ENCODE measurements at regions not wholly inside any gene's neighbourhood (a gene's known extent, or its start where the extent isn't known, plus 50 kb on each side); places are given as distances from the start of the nearest gene placed in this dataset.

DNA sequence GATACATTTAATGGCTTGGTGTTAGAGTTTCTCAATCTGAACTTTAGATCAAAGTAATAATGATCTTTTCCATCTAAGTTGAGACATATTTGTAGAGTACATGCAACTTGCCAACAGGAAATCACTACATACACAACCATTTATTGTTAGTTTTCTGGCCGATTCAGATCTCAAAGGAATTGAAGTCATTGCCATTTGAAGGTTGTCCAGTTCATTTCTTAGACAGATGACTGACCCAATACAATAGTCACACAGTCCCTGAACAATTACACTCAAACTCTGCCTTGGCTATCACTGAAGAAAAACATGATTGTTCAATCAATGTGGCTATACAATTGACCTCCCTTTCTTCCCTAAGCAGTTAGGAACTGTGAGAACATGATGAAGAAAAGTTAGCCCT, 753.2 kb upstream of the RIOK2 start:
- in situ Hi-C loops (cut with MboI; ENCODE audit: low sequenced_read_pairs) = no loop called here
- no peak overlapping the region for H3K14ac ChIP-seq (replicated peaks; ENCODE audit: low read depth, low read length)
- H4K8ac ChIP-seq (ENCODE audit: low read depth in 2 of 2, low read length in 2 of 2) = no peak overlapping the region
- H3K79me1 ChIP-seq (ENCODE audit: low read depth in 1 of 2, low read length in 2 of 2) = no peaks in the 10 kb centered on the region
- no peak overlapping the region for H3K56ac ChIP-seq (ENCODE audit: extremely low read depth, insufficient read depth, low read length)
- intact Hi-C loops (cut with micrococcal nuclease) = no loop called here
- no peak overlapping the region for H3K4me3 ChIP-seq (ENCODE audit: insufficient read depth, low read depth, low read length)
- ChIA-PET POLR2A (ENCODE audit: unreplicated experiment) (no interaction called here), CTCF (no interaction called here)
- no peak for ATAC-seq (ENCODE audit: low read depth)
- H4K91ac ChIP-seq (ENCODE audit: insufficient read depth, low read depth, low read length) = no peak overlapping the region
- no peaks in the 10 kb centered on the region for H3K9me1 ChIP-seq (ENCODE audit: insufficient read depth, low read length)
- no peak overlapping the region for H3K23ac ChIP-seq (ENCODE audit: low read depth, low read length)
- H3K18ac ChIP-seq (ENCODE audit: low read depth, low read length) = no peak overlapping the region
- dilution Hi-C loops (cut with HindIII; ENCODE audit: low sequenced_read_pairs, unreplicated experiment) = no loop called here
- H2BK120ac ChIP-seq (ENCODE audit: low read depth, low read length) = no peak overlapping the region
- no peak overlapping the region for H2AK5ac ChIP-seq (ENCODE audit: low read depth, low read length)
- no peak overlapping the region for H3K27ac ChIP-seq (ENCODE audit: insufficient read depth, low read length)
- no CpG with 5 or more reads among the region's 1 CpG for WGBS, 2 experiments (ENCODE audit: extremely low coverage in 2 of 2, insufficient read length in 1 of 2)
- no peak overlapping the region for H3K4ac ChIP-seq (ENCODE audit: low read depth, low read length)
- no peak overlapping the region for H4K5ac ChIP-seq (ENCODE audit: low read depth, low read length)
- H2BK20ac ChIP-seq (ENCODE audit: low read depth, low read length) = no peak overlapping the region
- no peak overlapping the region for H3K9ac ChIP-seq (ENCODE audit: low read depth, low read length)
- no peak overlapping the region for H2AK9ac ChIP-seq (replicated peaks; ENCODE audit: low read depth, low read length, poor library complexity)
- H3K36me3 ChIP-seq (ENCODE audit: control insufficient read depth, insufficient read depth, low read length) = no peaks in the 10 kb centered on the region
- no peaks in the 10 kb centered on the region for H3K4me1 ChIP-seq (ENCODE audit: control insufficient read depth, insufficient read depth, low read length)
- TF ChIP-seq MAZ (IDR thresholded peaks at IDR 0.05; ENCODE audit: borderline replicate concordance, low read depth, low read length) (no peak), RFX5 (IDR thresholded peaks at IDR 0.05; ENCODE audit: low read depth, low read length) (no peak), SMC3 (IDR thresholded peaks at IDR 0.05; ENCODE audit: low read depth, low read length) (no peak), MXI1 (IDR thresholded peaks at IDR 0.05; ENCODE audit: borderline replicate concordance, low read depth, low read length) (no peak), CEBPB (IDR thresholded peaks at IDR 0.05; ENCODE audit: low read depth, low read length) (no peak), CHD1 (IDR thresholded peaks at IDR 0.05; ENCODE audit: low read depth, low read length) (no peak), MAFK (IDR thresholded peaks at IDR 0.05; ENCODE audit: low read depth, low read length) (no peak), RAD21 (IDR thresholded peaks at IDR 0.05; ENCODE audit: low read length) (no peak), FOS (IDR thresholded peaks at IDR 0.05; ENCODE audit: low read depth, low read length) (no peak), POLR2A (IDR thresholded peaks at IDR 0.05; ENCODE audit: low read depth, low read length) (no peak), NFE2L2 (IDR thresholded peaks at IDR 0.05; ENCODE audit: low read depth, low read length) (no peak)
- TF ChIP-seq, protein P1, sequence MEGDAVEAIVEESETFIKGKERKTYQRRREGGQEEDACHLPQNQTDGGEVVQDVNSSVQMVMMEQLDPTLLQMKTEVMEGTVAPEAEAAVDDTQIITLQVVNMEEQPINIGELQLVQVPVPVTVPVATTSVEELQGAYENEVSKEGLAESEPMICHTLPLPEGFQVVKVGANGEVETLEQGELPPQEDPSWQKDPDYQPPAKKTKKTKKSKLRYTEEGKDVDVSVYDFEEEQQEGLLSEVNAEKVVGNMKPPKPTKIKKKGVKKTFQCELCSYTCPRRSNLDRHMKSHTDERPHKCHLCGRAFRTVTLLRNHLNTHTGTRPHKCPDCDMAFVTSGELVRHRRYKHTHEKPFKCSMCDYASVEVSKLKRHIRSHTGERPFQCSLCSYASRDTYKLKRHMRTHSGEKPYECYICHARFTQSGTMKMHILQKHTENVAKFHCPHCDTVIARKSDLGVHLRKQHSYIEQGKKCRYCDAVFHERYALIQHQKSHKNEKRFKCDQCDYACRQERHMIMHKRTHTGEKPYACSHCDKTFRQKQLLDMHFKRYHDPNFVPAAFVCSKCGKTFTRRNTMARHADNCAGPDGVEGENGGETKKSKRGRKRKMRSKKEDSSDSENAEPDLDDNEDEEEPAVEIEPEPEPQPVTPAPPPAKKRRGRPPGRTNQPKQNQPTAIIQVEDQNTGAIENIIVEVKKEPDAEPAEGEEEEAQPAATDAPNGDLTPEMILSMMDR (conservative IDR thresholded peaks at IDR 0.05; ENCODE audit: low read depth, low read length) = no peak
- TF ChIP-seq, protein P2, sequence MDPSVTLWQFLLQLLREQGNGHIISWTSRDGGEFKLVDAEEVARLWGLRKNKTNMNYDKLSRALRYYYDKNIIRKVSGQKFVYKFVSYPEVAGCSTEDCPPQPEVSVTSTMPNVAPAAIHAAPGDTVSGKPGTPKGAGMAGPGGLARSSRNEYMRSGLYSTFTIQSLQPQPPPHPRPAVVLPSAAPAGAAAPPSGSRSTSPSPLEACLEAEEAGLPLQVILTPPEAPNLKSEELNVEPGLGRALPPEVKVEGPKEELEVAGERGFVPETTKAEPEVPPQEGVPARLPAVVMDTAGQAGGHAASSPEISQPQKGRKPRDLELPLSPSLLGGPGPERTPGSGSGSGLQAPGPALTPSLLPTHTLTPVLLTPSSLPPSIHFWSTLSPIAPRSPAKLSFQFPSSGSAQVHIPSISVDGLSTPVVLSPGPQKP (IDR thresholded peaks at IDR 0.05; ENCODE audit: borderline replicate concordance, low read depth, low read length) = no peak
- no peaks in the 10 kb centered on the region for H3K27me3 ChIP-seq (ENCODE audit: control insufficient read depth, insufficient read depth, low read length)
- H3K9me3 ChIP-seq (ENCODE audit: control insufficient read depth, insufficient read depth, low read length) = no peaks in the 10 kb centered on the region
- DNase-seq = no peak
- no peak overlapping the region for H2AFZ ChIP-seq (replicated peaks; ENCODE audit: low read length, poor library complexity)
- H3K4me2 ChIP-seq (ENCODE audit: low read depth, low read length) = no peak overlapping the region
- no peaks in the 10 kb centered on the region for H4K20me1 ChIP-seq (ENCODE audit: insufficient read depth, low read length)
- H2BK5ac ChIP-seq (ENCODE audit: low read depth, low read length, poor library complexity, severe bottlenecking) = no peak overlapping the region
- no peak overlapping the region for H2BK15ac ChIP-seq (ENCODE audit: low read depth, low read length)
- BruUV-seq (replicated peaks) = no TSS peak
